Vagina (tissue), 2 donors: ENCODE measurements at regions not wholly inside any gene's neighbourhood (a gene's known extent, or its start where the extent isn't known, plus 50 kb on each side); places are given as distances from the start of the nearest gene placed in this dataset.

Source experiments
- DNase-seq, 2 donors: peaks; one replicate each; pipeline ENCODE4 v3.0.0-alpha.2; 2017; ENCODE audit errors: extremely low spot score in 2 of 2
- H3K27ac ChIP-seq: fragments of 200-600 bp; sonication (generic); one replicate; pipeline ENCODE4 v1.5.1; 2019
- H3K27me3 ChIP-seq: fragments of 200-600 bp; sonication (generic); one replicate; pipeline ENCODE4 v1.5.1; 2019
- H3K36me3 ChIP-seq, 2 donors: fragments of 200-600 bp; sonication (generic); one replicate each; pipeline ENCODE4 v1.5.1; 2017 to 2019
- H3K4me1 ChIP-seq: fragments of 200-600 bp; sonication (generic); one replicate; pipeline ENCODE4 v1.5.1; 2019
- H3K4me3 ChIP-seq, 2 donors: fragments of 200-600 bp; sonication (generic); 1 replicate in 1 of 2; 2 replicates in 1 of 2; pipeline ENCODE4 v1.5.1; 2016 to 2019
- H3K9me3 ChIP-seq: fragments of 200-600 bp; sonication (generic); one replicate; pipeline ENCODE4 v1.5.1; 2019
- POLR2A ChIP-seq, 2 donors: fragments of 450-650 bp; IDR thresholded peaks; one replicate each; pipeline ENCODE4 v1.6.1; 2017; ENCODE audit warnings: antibody characterized with exemption in 2 of 2, mild to moderate bottlenecking in 2 of 2, moderate library complexity in 2 of 2
- POLR2AphosphoS5 ChIP-seq, 2 donors: sonication (generic); formaldehyde crosslinking; IDR thresholded peaks; one replicate each; pipeline ENCODE4 v1.9.0; 2017; ENCODE audit warnings: antibody characterized with exemption in 2 of 2, mild to moderate bottlenecking in 2 of 2, low read depth in 1 of 2; ENCODE audit not compliant: insufficient read depth in 1 of 2
- intact Hi-C: fragments of 100-400 bp; cut with DNase I; formaldehyde crosslinking; loops from one replicate; pipeline ENCODE4 v1.15.1; 2023
- TF ChIP-seq, protein P1 (sequence below), 3 experiments: fragments of 450-650 bp in 2 of 3; fragments of 200-600 bp in 1 of 3; sonication (generic) in 1 of 3; IDR thresholded peaks; one replicate each; pipeline ENCODE4 v1.5.1; 2017 to 2019; ENCODE audit warnings: antibody characterized with exemption in 3 of 3, mild to moderate bottlenecking in 2 of 3, moderate library complexity in 2 of 3

DNA sequence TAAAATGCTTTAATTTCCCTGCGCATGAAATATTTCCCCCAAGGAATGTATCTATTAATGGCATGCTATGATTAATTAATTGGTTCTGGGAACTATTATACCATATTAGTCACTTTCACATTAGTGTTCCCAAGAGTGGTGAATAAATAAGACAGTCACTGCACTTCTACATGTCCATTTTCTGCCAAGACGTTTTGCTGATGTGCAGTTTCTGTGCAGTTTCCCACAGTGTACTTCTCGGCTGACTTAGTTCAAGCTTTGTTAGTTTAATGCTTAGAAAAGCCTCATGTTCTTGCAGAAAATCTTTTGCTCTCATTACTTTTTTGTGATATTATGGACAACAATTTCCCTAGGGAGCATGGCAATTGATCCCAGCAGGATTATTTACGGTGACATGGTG is 1014.5 kb downstream of the BRINP3 start:
- Histone ChIP-seq H3K4me1 (no peaks in the 10 kb centered on the region), H3K9me3 (no peaks in the 10 kb centered on the region), H3K36me3 (no peaks in the 10 kb centered on the region), H3K27me3 (no peaks in the 10 kb centered on the region), H3K4me3 (no peak overlapping the region), H3K27ac (no peak overlapping the region)
- intact Hi-C loops, result no loop called here
- DNase-seq, result no peak
- TF ChIP-seq, protein P1, sequence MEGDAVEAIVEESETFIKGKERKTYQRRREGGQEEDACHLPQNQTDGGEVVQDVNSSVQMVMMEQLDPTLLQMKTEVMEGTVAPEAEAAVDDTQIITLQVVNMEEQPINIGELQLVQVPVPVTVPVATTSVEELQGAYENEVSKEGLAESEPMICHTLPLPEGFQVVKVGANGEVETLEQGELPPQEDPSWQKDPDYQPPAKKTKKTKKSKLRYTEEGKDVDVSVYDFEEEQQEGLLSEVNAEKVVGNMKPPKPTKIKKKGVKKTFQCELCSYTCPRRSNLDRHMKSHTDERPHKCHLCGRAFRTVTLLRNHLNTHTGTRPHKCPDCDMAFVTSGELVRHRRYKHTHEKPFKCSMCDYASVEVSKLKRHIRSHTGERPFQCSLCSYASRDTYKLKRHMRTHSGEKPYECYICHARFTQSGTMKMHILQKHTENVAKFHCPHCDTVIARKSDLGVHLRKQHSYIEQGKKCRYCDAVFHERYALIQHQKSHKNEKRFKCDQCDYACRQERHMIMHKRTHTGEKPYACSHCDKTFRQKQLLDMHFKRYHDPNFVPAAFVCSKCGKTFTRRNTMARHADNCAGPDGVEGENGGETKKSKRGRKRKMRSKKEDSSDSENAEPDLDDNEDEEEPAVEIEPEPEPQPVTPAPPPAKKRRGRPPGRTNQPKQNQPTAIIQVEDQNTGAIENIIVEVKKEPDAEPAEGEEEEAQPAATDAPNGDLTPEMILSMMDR (IDR thresholded peaks at IDR 0.05), result no peak
- no peak for TF ChIP-seq POLR2AphosphoS5 (IDR thresholded peaks at IDR 0.05; ENCODE audit: insufficient read depth in 1 of 2, low read depth in 1 of 2)
- TF ChIP-seq POLR2A (IDR thresholded peaks at IDR 0.05), result no peak

GRCh38 chr1:189496768-189497167 is 980.9 kb downstream of the BRINP3 start:
- H3K4me1 ChIP-seq, result no peaks in the 10 kb centered on the region
- no peaks in the 10 kb centered on the region for H3K36me3 ChIP-seq
- intact Hi-C loops, result no loop called here
- no peak for DNase-seq
- no peak overlapping the region for H3K4me3 ChIP-seq
- no peaks in the 10 kb centered on the region for H3K27me3 ChIP-seq
- H3K9me3 ChIP-seq, result no peaks in the 10 kb centered on the region
- H3K27ac ChIP-seq, result no peak overlapping the region
- TF ChIP-seq POLR2AphosphoS5 (IDR thresholded peaks at IDR 0.05; ENCODE audit: insufficient read depth in 1 of 2, low read depth in 1 of 2) (no peak), POLR2A (IDR thresholded peaks at IDR 0.05) (no peak)
- TF ChIP-seq, protein P1 (IDR thresholded peaks at IDR 0.05), result no peak

GRCh38 chr1:189499736-189500135 is 977.9 kb downstream of the BRINP3 start:
- Histone ChIP-seq H3K4me3 (no peak overlapping the region), H3K27ac (no peak overlapping the region), H3K9me3 (no peaks in the 10 kb centered on the region), H3K36me3 (no peaks in the 10 kb centered on the region), H3K27me3 (no peaks in the 10 kb centered on the region), H3K4me1 (no peaks in the 10 kb centered on the region)
- TF ChIP-seq, protein P1 (IDR thresholded peaks at IDR 0.05), result no peak
- no peak for TF ChIP-seq POLR2A (IDR thresholded peaks at IDR 0.05)
- no peak for TF ChIP-seq POLR2AphosphoS5 (IDR thresholded peaks at IDR 0.05; ENCODE audit: insufficient read depth in 1 of 2, low read depth in 1 of 2)
- DNase-seq, result no peak
- intact Hi-C loops, result no loop called here

- Histone ChIP-seq H3K9me3 (no peaks in the 10 kb centered on the region), H3K27me3 (no peaks in the 10 kb centered on the region), H3K4me3 (no peak overlapping the region), H3K4me1 (no peaks in the 10 kb centered on the region), H3K36me3 (no peaks in the 10 kb centered on the region), H3K27ac (no peak overlapping the region)
- intact Hi-C loops, result no loop called here
- DNase-seq, result no peak
- TF ChIP-seq POLR2AphosphoS5 (IDR thresholded peaks at IDR 0.05; ENCODE audit: insufficient read depth in 1 of 2, low read depth in 1 of 2) (no peak), POLR2A (IDR thresholded peaks at IDR 0.05) (no peak)
- TF ChIP-seq, protein P1 (IDR thresholded peaks at IDR 0.05), result no peak
These were observed 976.9 kb downstream of the BRINP3 start for GRCh38 chr1:189500778-189501177.

- intact Hi-C loops, result no loop called here
- TF ChIP-seq, protein P1 (IDR thresholded peaks at IDR 0.05), result no peak
- TF ChIP-seq POLR2A (IDR thresholded peaks at IDR 0.05) (no peak), POLR2AphosphoS5 (IDR thresholded peaks at IDR 0.05; ENCODE audit: insufficient read depth in 1 of 2, low read depth in 1 of 2) (no peak)
- no peaks in the 10 kb centered on the region for H3K36me3 ChIP-seq
- no peaks in the 10 kb centered on the region for H3K9me3 ChIP-seq
- no peak overlapping the region for H3K27ac ChIP-seq
- H3K27me3 ChIP-seq, result no peaks in the 10 kb centered on the region
- DNase-seq, result no peak
- no peak overlapping the region for H3K4me3 ChIP-seq
- no peaks in the 10 kb centered on the region for H3K4me1 ChIP-seq
These were observed 966.8 kb downstream of the BRINP3 start for GRCh38 chr1:189510827-189511226.
